HG03469 (cell line): ENCODE measurements at regions not wholly inside any gene's neighbourhood (a gene's known extent, or its start where the extent isn't known, plus 50 kb on each side); places are given as distances from the start of the nearest gene placed in this dataset.
"Not testable (repeated sequence)": the region's sequence is repeated elsewhere in the genome, so short reads cannot be mapped to it uniquely, and the experiment has no call there.

ENCODE experiments used
- ATAC-seq: cut with Tn5 transposase; IDR thresholded peaks from one replicate; pipeline ENCODE4 v1.9.1; 2021; ENCODE audit warnings: mild to moderate bottlenecking, moderate library complexity, moderate number of reproducible peaks; ENCODE audit not compliant: unreplicated experiment

- ATAC-seq: no peak
Observed at GRCh38 chr7:13727751-13728150, 261.7 kb downstream of the ETV1 start.

- not testable (repeated sequence) for ATAC-seq
Observed at GRCh38 chr7:13728430-13728829, 261.0 kb downstream of the ETV1 start.

- no peak for ATAC-seq
Observed at GRCh38 chr7:13731643-13732042, 257.8 kb downstream of the ETV1 start.

GRCh38 chr7:13737563-13737962 is 251.9 kb downstream of the ETV1 start:
- no peak for ATAC-seq

GRCh38 chr7:13742126-13742525 is 247.3 kb downstream of the ETV1 start:
- no peak for ATAC-seq

GRCh38 chr7:13742811-13743210 is 246.7 kb downstream of the ETV1 start:
- no peak for ATAC-seq

- no peak for ATAC-seq
Observed at GRCh38 chr7:13743226-13743625, 246.2 kb downstream of the ETV1 start.

- no peak for ATAC-seq
Observed at GRCh38 chr7:13745530-13745929, 243.9 kb downstream of the ETV1 start.

- no peak for ATAC-seq
Observed at GRCh38 chr7:13748998-13749397, 240.5 kb downstream of the ETV1 start.

- ATAC-seq: no peak
Observed at GRCh38 chr7:13749636-13750035, 239.8 kb downstream of the ETV1 start.

- no peak for ATAC-seq
Observed at GRCh38 chr7:13751766-13752165, 237.7 kb downstream of the ETV1 start.

GRCh38 chr7:13757841-13758240 is 231.6 kb downstream of the ETV1 start:
- no peak for ATAC-seq

GRCh38 chr7:13765853-13766252 is 223.6 kb downstream of the ETV1 start:
- not testable (repeated sequence) for ATAC-seq

GRCh38 chr7:13770305-13770704 is 219.2 kb downstream of the ETV1 start:
- no peak for ATAC-seq

- ATAC-seq: no peak
Observed at GRCh38 chr7:13774976-13775375, 214.5 kb downstream of the ETV1 start.

GRCh38 chr7:13777242-13777641 is 212.2 kb downstream of the ETV1 start:
- ATAC-seq: no peak

GRCh38 chr7:13778967-13779366 is 210.5 kb downstream of the ETV1 start:
- ATAC-seq: no peak

- ATAC-seq: no peak
Observed at GRCh38 chr7:13790611-13791010, 198.9 kb downstream of the ETV1 start.

GRCh38 chr7:13792208-13792607 is 197.3 kb downstream of the ETV1 start:
- no peak for ATAC-seq

- no peak for ATAC-seq
Observed at GRCh38 chr7:13793926-13794325, 195.5 kb downstream of the ETV1 start.

GRCh38 chr7:13794581-13794980 is 194.9 kb downstream of the ETV1 start:
- no peak for ATAC-seq

- no peak for ATAC-seq
Observed at GRCh38 chr7:13797545-13797944, 191.9 kb downstream of the ETV1 start.

GRCh38 chr7:13800694-13801448 is 188.6 kb downstream of the ETV1 start:
- no peak for ATAC-seq
